Activated CD8-positive, alpha-beta memory T cell treated with anti-CD3 and anti-CD28 coated beads, Interleukin-2, amount 10 ng/mL, durations not matched to agents 7 days and 5 days (primary cell): ENCODE measurements at regions not wholly inside any gene's neighbourhood (a gene's known extent, or its start where the extent isn't known, plus 50 kb on each side); places are given as distances from the start of the nearest gene placed in this dataset.
"Not testable (repeated sequence)": the region's sequence is repeated elsewhere in the genome, so short reads cannot be mapped to it uniquely, and the experiment has no call there.

Experiments
- ATAC-seq: fragments of 150-1000 bp; cut with Tn5 transposase; one replicate; pipeline ENCODE4 v1.10.0; 2021; ENCODE audit warnings: moderate library complexity
- CTCF ChIA-PET: fragments of 350-600 bp; sonication (Branson Sonifier 250); formaldehyde crosslinking; loops from one replicate; lab custom pipeline; 2021; ENCODE audit warnings: antibody characterized with exemption; lab: Charles Lee
- DNase-seq: peaks from one replicate; pipeline ENCODE4 v3.0.0-alpha.2; 2020
- H3K27ac Mint-ChIP-seq: one replicate; pipeline ENCODE4 v1.8.0; 2021; ENCODE audit warnings: mild to moderate bottlenecking, mixed read lengths
- H3K27me3 Mint-ChIP-seq: one replicate; pipeline ENCODE4 v1.8.0; 2021; ENCODE audit warnings: mixed read lengths
- H3K36me3 Mint-ChIP-seq: one replicate; pipeline ENCODE4 v1.8.0; 2021; ENCODE audit warnings: mild to moderate bottlenecking, mixed read lengths
- H3K4me1 Mint-ChIP-seq: one replicate; pipeline ENCODE4 v1.8.0; 2021; ENCODE audit warnings: mixed read lengths
- H3K4me3 Mint-ChIP-seq: one replicate; pipeline ENCODE4 v1.8.0; 2021; ENCODE audit warnings: mild to moderate bottlenecking, moderate library complexity, mixed read lengths
- H3K9me3 Mint-ChIP-seq: one replicate; pipeline ENCODE4 v1.8.0; 2022; ENCODE audit warnings: low read depth, mixed read lengths

- H3K4me3 Mint-ChIP-seq, result no peak overlapping the region
- no peaks in the 10 kb centered on the region for H3K27me3 Mint-ChIP-seq
- H3K36me3 Mint-ChIP-seq, result no peaks in the 10 kb centered on the region
- DNase-seq, result no peak
- peaks cover 9% of the 10 kb centered on the region for H3K9me3 Mint-ChIP-seq
- CTCF ChIA-PET, result no interaction called here
- no peak overlapping the region for H3K27ac Mint-ChIP-seq
- no peaks in the 10 kb centered on the region for H3K4me1 Mint-ChIP-seq
- ATAC-seq, result no peak
Observed at GRCh38 chr5:3157214-3157613, 405.7 kb upstream of the IRX2 start.

- peaks cover 12% of the 10 kb centered on the region for H3K9me3 Mint-ChIP-seq
- DNase-seq (no peak), ATAC-seq (no peak)
- CTCF ChIA-PET, result no interaction called here
- H3K27ac Mint-ChIP-seq, result no peak overlapping the region
- no peaks in the 10 kb centered on the region for H3K36me3 Mint-ChIP-seq
- no peaks in the 10 kb centered on the region for H3K4me1 Mint-ChIP-seq
- no peaks in the 10 kb centered on the region for H3K27me3 Mint-ChIP-seq
- H3K4me3 Mint-ChIP-seq, result no peak overlapping the region
Observed at GRCh38 chr5:3155717-3156116, 404.2 kb upstream of the IRX2 start.

- ATAC-seq (no peak), DNase-seq (no peak)
- H3K4me3 Mint-ChIP-seq, result no peak overlapping the region
- CTCF ChIA-PET, result no interaction called here
- H3K27ac Mint-ChIP-seq, result no peak overlapping the region
- H3K9me3 Mint-ChIP-seq, result peaks cover 9% of the 10 kb centered on the region
- no peaks in the 10 kb centered on the region for H3K4me1 Mint-ChIP-seq
- H3K27me3 Mint-ChIP-seq, result no peaks in the 10 kb centered on the region
- no peaks in the 10 kb centered on the region for H3K36me3 Mint-ChIP-seq
Observed at GRCh38 chr5:3155046-3155445, 403.6 kb upstream of the IRX2 start.

- H3K27ac Mint-ChIP-seq, result no peak overlapping the region
- CTCF ChIA-PET, result no interaction called here
- no peaks in the 10 kb centered on the region for H3K4me1 Mint-ChIP-seq
- peaks cover 1% of the 10 kb centered on the region for H3K36me3 Mint-ChIP-seq
- H3K27me3 Mint-ChIP-seq, result no peaks in the 10 kb centered on the region
- H3K4me3 Mint-ChIP-seq, result no peak overlapping the region
- DNase-seq (no peak), ATAC-seq (no peak)
- H3K9me3 Mint-ChIP-seq, result peaks cover 9% of the 10 kb centered on the region
Observed at GRCh38 chr5:3153906-3154305, 402.4 kb upstream of the IRX2 start.

- no peak overlapping the region for H3K4me3 Mint-ChIP-seq
- peaks cover 9% of the 10 kb centered on the region for H3K9me3 Mint-ChIP-seq
- no peaks in the 10 kb centered on the region for H3K4me1 Mint-ChIP-seq
- no peak for DNase-seq
- peaks cover 1% of the 10 kb centered on the region for H3K36me3 Mint-ChIP-seq
- no peak for ATAC-seq
- no peak overlapping the region for H3K27ac Mint-ChIP-seq
- CTCF ChIA-PET, result no interaction called here
- no peaks in the 10 kb centered on the region for H3K27me3 Mint-ChIP-seq
Observed at GRCh38 chr5:3153226-3153858, 401.9 kb upstream of the IRX2 start.

- Mint-ChIP-seq H3K4me3 (no peak overlapping the region), H3K27ac (no peak overlapping the region), H3K27me3 (no peaks in the 10 kb centered on the region), H3K4me1 (no peaks in the 10 kb centered on the region), H3K36me3 (peaks cover 1% of the 10 kb centered on the region), H3K9me3 (peaks cover 7% of the 10 kb centered on the region)
- ATAC-seq (no peak), DNase-seq (no peak)
- CTCF ChIA-PET, result no interaction called here
Observed at GRCh38 chr5:3149899-3150298, 398.4 kb upstream of the IRX2 start.

- CTCF ChIA-PET, result not testable (repeated sequence)
Observed at GRCh38 chr5:3147405-3147804, 395.9 kb upstream of the IRX2 start.

GRCh38 chr5:3145641-3146040, 394.2 kb upstream of the IRX2 start:
- no peaks in the 10 kb centered on the region for H3K4me1 Mint-ChIP-seq
- DNase-seq (no peak), ATAC-seq (no peak)
- no peak overlapping the region for H3K27ac Mint-ChIP-seq
- no peaks in the 10 kb centered on the region for H3K27me3 Mint-ChIP-seq
- H3K9me3 Mint-ChIP-seq, result peaks cover 11% of the 10 kb centered on the region
- no peak overlapping the region for H3K4me3 Mint-ChIP-seq
- peaks cover 1% of the 10 kb centered on the region for H3K36me3 Mint-ChIP-seq
- CTCF ChIA-PET, result no interaction called here

More at GRCh38 chr5:3147405-3147804, 395.9 kb upstream of the IRX2 start:
- H3K4me1 Mint-ChIP-seq, DNase-seq, H3K36me3 Mint-ChIP-seq, H3K4me3 Mint-ChIP-seq, H3K27me3 Mint-ChIP-seq, ATAC-seq, H3K27ac Mint-ChIP-seq: not testable (repeated sequence)
- peaks cover 11% of the 10 kb centered on the region for H3K9me3 Mint-ChIP-seq

- no peaks in the 10 kb centered on the region for H3K27me3 Mint-ChIP-seq
- no peak overlapping the region for H3K27ac Mint-ChIP-seq
- no peaks in the 10 kb centered on the region for H3K36me3 Mint-ChIP-seq
- CTCF ChIA-PET, result no interaction called here
- peaks cover 14% of the 10 kb centered on the region for H3K9me3 Mint-ChIP-seq
- DNase-seq (no peak), ATAC-seq (no peak)
- no peaks in the 10 kb centered on the region for H3K4me1 Mint-ChIP-seq
- no peak overlapping the region for H3K4me3 Mint-ChIP-seq
Observed at GRCh38 chr5:3143382-3143781, 391.9 kb upstream of the IRX2 start.

GRCh38 chr5:3142261-3143027, 391.0 kb upstream of the IRX2 start:
- no peak for ATAC-seq
- DNase-seq, result no peak
- Mint-ChIP-seq H3K27ac (no peak overlapping the region), H3K36me3 (no peaks in the 10 kb centered on the region), H3K4me3 (no peak overlapping the region), H3K9me3 (peaks cover 14% of the 10 kb centered on the region), H3K27me3 (no peaks in the 10 kb centered on the region), H3K4me1 (no peaks in the 10 kb centered on the region)
- CTCF ChIA-PET, result no interaction called here

GRCh38 chr5:3140117-3140516, 388.6 kb upstream of the IRX2 start:
- CTCF ChIA-PET, result no interaction called here

GRCh38 chr5:3139499-3139931, 388.0 kb upstream of the IRX2 start:
- Mint-ChIP-seq H3K4me3 (no peak overlapping the region), H3K36me3 (no peaks in the 10 kb centered on the region), H3K4me1 (no peaks in the 10 kb centered on the region), H3K9me3 (peaks cover 18% of the 10 kb centered on the region), H3K27ac (no peak overlapping the region), H3K27me3 (no peaks in the 10 kb centered on the region)
- CTCF ChIA-PET, result no interaction called here
- no peak for ATAC-seq
- no peak for DNase-seq

More at GRCh38 chr5:3140117-3140516, 388.6 kb upstream of the IRX2 start:
- Mint-ChIP-seq H3K4me3 (no peak overlapping the region), H3K9me3 (peaks cover 15% of the 10 kb centered on the region), H3K4me1 (no peaks in the 10 kb centered on the region), H3K27ac (no peak overlapping the region), H3K27me3 (no peaks in the 10 kb centered on the region), H3K36me3 (no peaks in the 10 kb centered on the region)
- no peak for ATAC-seq
- no peak for DNase-seq

GRCh38 chr5:3131161-3131560, 379.7 kb upstream of the IRX2 start:
- peaks cover 9% of the 10 kb centered on the region for H3K9me3 Mint-ChIP-seq
- no peaks in the 10 kb centered on the region for H3K27me3 Mint-ChIP-seq
- no peaks in the 10 kb centered on the region for H3K4me1 Mint-ChIP-seq
- CTCF ChIA-PET, result no interaction called here
- no peak for DNase-seq
- H3K36me3 Mint-ChIP-seq, result no peaks in the 10 kb centered on the region
- ATAC-seq, result no peak
- H3K4me3 Mint-ChIP-seq, result no peak overlapping the region
- no peak overlapping the region for H3K27ac Mint-ChIP-seq

- ATAC-seq (no peak), DNase-seq (no peak)
- no peak overlapping the region for H3K4me3 Mint-ChIP-seq
- H3K27ac Mint-ChIP-seq, result no peak overlapping the region
- no peaks in the 10 kb centered on the region for H3K36me3 Mint-ChIP-seq
- no peaks in the 10 kb centered on the region for H3K4me1 Mint-ChIP-seq
- CTCF ChIA-PET, result no interaction called here
- no peaks in the 10 kb centered on the region for H3K27me3 Mint-ChIP-seq
- peaks cover 6% of the 10 kb centered on the region for H3K9me3 Mint-ChIP-seq
Observed at GRCh38 chr5:3129252-3129651, 377.8 kb upstream of the IRX2 start.
